ENCODE measurements at regions not wholly inside any gene's neighbourhood (a gene's known extent, or its start where the extent isn't known, plus 50 kb on each side); places are given as distances from the start of the nearest gene placed in this dataset.

DNA sequence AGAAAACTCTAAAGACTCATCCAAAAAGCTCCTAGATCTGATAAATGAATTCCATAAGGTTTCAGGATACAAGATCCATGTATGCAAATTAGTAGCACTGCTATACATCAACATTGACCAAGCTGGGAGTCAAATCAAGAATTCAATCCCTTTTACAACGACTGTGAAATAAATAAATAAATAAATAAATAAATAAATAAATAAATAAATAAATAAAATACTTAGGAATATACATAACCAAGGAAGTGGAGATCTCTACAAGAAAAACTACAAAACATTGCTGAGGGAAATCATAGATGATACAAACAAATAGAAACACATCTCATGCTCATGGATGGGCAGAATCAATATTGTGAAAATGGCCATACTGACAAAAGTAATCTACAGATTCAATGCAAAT lies 132.0 kb upstream of the NRSN1 start:
- TF ChIP-seq TCF7L2 (IDR thresholded peaks at IDR 0.05; ENCODE audit: borderline replicate concordance, extremely low read depth, insufficient read depth, insufficient read length) (no peak), SIN3A (IDR thresholded peaks at IDR 0.05; ENCODE audit: low read depth) (no peak), EZH2 (IDR thresholded peaks at IDR 0.05) (no peak), CBX3 (IDR thresholded peaks at IDR 0.05; ENCODE audit: low read depth) (no peak), CEBPB (IDR thresholded peaks at IDR 0.05; ENCODE audit: low read depth) (no peak), REST (IDR thresholded peaks at IDR 0.05; ENCODE audit: low read depth) (no peak), EZH2phosphoT487 (IDR thresholded peaks at IDR 0.05; ENCODE audit: borderline replicate concordance) (no peak), SRF (IDR thresholded peaks at IDR 0.05; ENCODE audit: low read depth) (no peak), ELF1 (IDR thresholded peaks at IDR 0.05; ENCODE audit: borderline replicate concordance, low read depth) (no peak)
- ATAC-seq (no peak), DNase-seq (ENCODE audit: low read depth, low spot score) (no peak)
- POLR2A ChIA-PET = no interaction called here
- Histone ChIP-seq H3K9me3 (ENCODE audit: control insufficient read depth in 1 of 2, insufficient read depth in 1 of 2, low read depth in 1 of 2, low read length in 2 of 2) (no peaks in the 10 kb centered on the region), H3K27ac (ENCODE audit: low read depth, low read length) (no peak overlapping the region), H2AFZ (ENCODE audit: low read depth, low read length, poor library complexity, severe bottlenecking) (no peak overlapping the region), H3K36me3 (ENCODE audit: control insufficient read depth in 1 of 2, insufficient read depth in 2 of 2, low read length in 2 of 2) (no peaks in the 10 kb centered on the region), H3K27me3 (ENCODE audit: insufficient read depth, low read length) (no peaks in the 10 kb centered on the region), H3K9me2 (ENCODE audit: insufficient read depth) (no peaks in the 10 kb centered on the region), H3K79me2 (ENCODE audit: insufficient read depth, low read length) (no peaks in the 10 kb centered on the region), H4K20me1 (ENCODE audit: insufficient read depth) (no peaks in the 10 kb centered on the region; the same call in 1 of the 2 replicates), H3K4me2 (ENCODE audit: low read length) (no peak overlapping the region), H3K4me3 (replicated peaks in 1 of 2; ENCODE audit: low read depth in 1 of 2, low read length in 2 of 2) (no peak overlapping the region), H3K9ac (ENCODE audit: low read length) (no peak overlapping the region), H3K4me1 (ENCODE audit: control insufficient read depth in 1 of 2, insufficient read depth in 2 of 2, low read length in 2 of 2) (no peaks in the 10 kb centered on the region)
- no TSS peak for BruUV-seq (replicated peaks)
- intact Hi-C loops (cut with micrococcal nuclease) = no loop called here
- CTCF ChIA-PET = no interaction called here
- RAD21 ChIA-PET (ENCODE audit: low non-redundant PET in 1 of 2, low total read pairs in 2 of 2, uncharacterized antibody in 2 of 2, unreplicated experiment in 2 of 2) = no interaction called here
